Spleen (tissue), 11 donors: ENCODE measurements at regions not wholly inside any gene's neighbourhood (a gene's known extent, or its start where the extent isn't known, plus 50 kb on each side); places are given as distances from the start of the nearest gene placed in this dataset.

Source experiments
- DNase-seq: peaks from one replicate; pipeline ENCODE4 v3.0.0-alpha.2; 2020
- H3K27ac ChIP-seq, 8 donors: fragments of 200-600 bp; sonication (generic) in 7 of 8; 1 replicate in 4 of 8; 2 replicates in 4 of 8; pipeline versions ENCODE4 v1.5.0 to v1.8.0; 2016 to 2021; ENCODE audit warnings: inconsistent platforms in 4 of 8, mild to moderate bottlenecking in 4 of 8, moderate library complexity in 1 of 8
- H3K27me3 ChIP-seq, 7 donors: fragments of 200-600 bp; sonication (generic) in 6 of 7; replicated peaks in 1 of 7; 1 replicate in 4 of 7; 2 replicates in 3 of 7; pipeline versions ENCODE4 v1.5.0 to v1.8.0; 2016 to 2021; ENCODE audit warnings: inconsistent platforms in 3 of 7, mild to moderate bottlenecking in 1 of 7
- H3K36me3 ChIP-seq, 6 donors: fragments of 200-600 bp; sonication (generic) in 5 of 6; 1 replicate in 4 of 6; 2 replicates in 2 of 6; pipeline versions ENCODE4 v1.5.0 to v1.8.0; 2016 to 2021; ENCODE audit warnings: inconsistent platforms in 2 of 6
- H3K4me1 ChIP-seq, 6 donors: fragments of 200-600 bp; sonication (generic) in 5 of 6; 1 replicate in 3 of 6; 2 replicates in 3 of 6; pipeline versions ENCODE4 v1.5.0 to v1.8.0; 2016 to 2021; ENCODE audit warnings: inconsistent platforms in 3 of 6
- H3K4me3 ChIP-seq, 8 donors: fragments of 200-600 bp; sonication (generic) in 7 of 8; 1 replicate in 4 of 8; 2 replicates in 4 of 8; pipeline versions ENCODE4 v1.5.0 to v1.8.0; 2016 to 2021; ENCODE audit warnings: inconsistent platforms in 4 of 8, mild to moderate bottlenecking in 4 of 8, moderate library complexity in 2 of 8
- H3K9me3 ChIP-seq, 8 donors: fragments of 200-600 bp; sonication (generic) in 7 of 8; 1 replicate in 4 of 8; 2 replicates in 4 of 8; pipeline versions ENCODE4 v1.5.0 to v1.8.0; 2016 to 2021; ENCODE audit warnings: inconsistent platforms in 4 of 8
- POLR2A ChIP-seq, 3 donors: fragments of 450-650 bp; IDR thresholded peaks; one replicate each; pipeline ENCODE4 v1.5.1; 2017; ENCODE audit warnings: antibody characterized with exemption in 3 of 3, mild to moderate bottlenecking in 1 of 3
- POLR2AphosphoS5 ChIP-seq, 3 donors: sonication (generic); formaldehyde crosslinking; IDR thresholded peaks; one replicate each; pipeline ENCODE4 v1.5.1; 2017; ENCODE audit warnings: antibody characterized with exemption in 3 of 3
- WGBS, 5 donors: extraction: QIAGEN DNeasy Blood & Tissue Kit in 3 of 5; methylation state at CpG; one replicate each; pipeline versions ENCODE4 v1.1.5 to v1.1.7; 2013 to 2018; 5-methylcytosine and 5-hydroxymethylcytosine counted together
- intact Hi-C: fragments of 100-400 bp; cut with DNase I; formaldehyde crosslinking; loops from one replicate; pipeline ENCODE4 v1.15.0; 2023; ENCODE audit warnings: low total_unique reads
- TF ChIP-seq, protein P1 (sequence below), 11 experiments: fragments of 200-600 bp in 7 of 11; fragments of 450-650 bp in 4 of 11; sonication (generic) in 4 of 11; IDR thresholded peaks in 8 of 11; conservative IDR thresholded peaks in 3 of 11; 1 replicate in 7 of 11; 2 replicates in 4 of 11; pipeline versions ENCODE4 v1.4.0 to v1.8.0; 2016 to 2021; ENCODE audit warnings: antibody characterized with exemption in 11 of 11, inconsistent platforms in 4 of 11, mild to moderate bottlenecking in 1 of 11
- donor health status: healthy with polysubstance abuse.
- donor health status: DM: no; HTN: no; CAD: no; lungs with moderate emphysema.
- donor health status: DM: no; HTN: no; CAD: no.
- donor health status: Bipolar disorder and iron deficiency.
- donor health status: healthy.
- donor health status: DM: no; HTN: no; CAD: no.
- donor health status: DM: yes; HTN: yes; CAD: no.

DNA sequence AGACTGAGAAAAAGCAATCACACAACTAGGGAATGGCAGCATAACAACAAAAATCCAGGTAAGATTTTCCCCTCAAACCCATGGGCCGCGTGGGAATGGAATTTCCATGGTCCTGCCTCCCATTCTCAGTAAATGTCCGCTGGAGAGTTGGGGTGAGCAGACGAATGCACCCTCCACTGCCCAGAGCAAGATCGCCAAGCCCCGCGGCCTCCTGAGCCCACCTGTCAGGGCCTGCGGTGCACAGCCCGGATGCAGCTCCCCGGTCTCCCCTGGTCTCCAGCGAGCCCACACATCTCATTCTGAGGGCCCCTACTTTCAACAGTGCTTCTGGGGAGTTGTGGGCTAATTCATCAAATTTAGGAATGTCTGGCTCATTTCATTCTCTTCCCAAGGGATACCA lies 327.4 kb upstream of the HS6ST1 start:
- Histone ChIP-seq H3K27ac (no peak overlapping the region), H3K36me3 (no peaks in the 10 kb centered on the region), H3K9me3 (no peaks in the 10 kb centered on the region), H3K27me3 (no peaks in the 10 kb centered on the region), H3K4me3 (no peak overlapping the region), H3K4me1 (peaks cover 0 to 9% (median 7%) of the 10 kb centered on the region in 6 donors)
- peak; percentile 54 for DNase-seq
- TF ChIP-seq, protein P1, sequence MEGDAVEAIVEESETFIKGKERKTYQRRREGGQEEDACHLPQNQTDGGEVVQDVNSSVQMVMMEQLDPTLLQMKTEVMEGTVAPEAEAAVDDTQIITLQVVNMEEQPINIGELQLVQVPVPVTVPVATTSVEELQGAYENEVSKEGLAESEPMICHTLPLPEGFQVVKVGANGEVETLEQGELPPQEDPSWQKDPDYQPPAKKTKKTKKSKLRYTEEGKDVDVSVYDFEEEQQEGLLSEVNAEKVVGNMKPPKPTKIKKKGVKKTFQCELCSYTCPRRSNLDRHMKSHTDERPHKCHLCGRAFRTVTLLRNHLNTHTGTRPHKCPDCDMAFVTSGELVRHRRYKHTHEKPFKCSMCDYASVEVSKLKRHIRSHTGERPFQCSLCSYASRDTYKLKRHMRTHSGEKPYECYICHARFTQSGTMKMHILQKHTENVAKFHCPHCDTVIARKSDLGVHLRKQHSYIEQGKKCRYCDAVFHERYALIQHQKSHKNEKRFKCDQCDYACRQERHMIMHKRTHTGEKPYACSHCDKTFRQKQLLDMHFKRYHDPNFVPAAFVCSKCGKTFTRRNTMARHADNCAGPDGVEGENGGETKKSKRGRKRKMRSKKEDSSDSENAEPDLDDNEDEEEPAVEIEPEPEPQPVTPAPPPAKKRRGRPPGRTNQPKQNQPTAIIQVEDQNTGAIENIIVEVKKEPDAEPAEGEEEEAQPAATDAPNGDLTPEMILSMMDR (IDR thresholded peaks at IDR 0.05 in 8 of 11, conservative IDR thresholded peaks at IDR 0.05 in 3 of 11): no peak
- TF ChIP-seq POLR2AphosphoS5 (IDR thresholded peaks at IDR 0.05) (no peak), POLR2A (IDR thresholded peaks at IDR 0.05) (no peak)
- intact Hi-C loops: no loop called here
- WGBS, 5 donors: 93 to 97% (median 96%) methylated on average over 7 to 11 of the region's 11 CpGs

DNA sequence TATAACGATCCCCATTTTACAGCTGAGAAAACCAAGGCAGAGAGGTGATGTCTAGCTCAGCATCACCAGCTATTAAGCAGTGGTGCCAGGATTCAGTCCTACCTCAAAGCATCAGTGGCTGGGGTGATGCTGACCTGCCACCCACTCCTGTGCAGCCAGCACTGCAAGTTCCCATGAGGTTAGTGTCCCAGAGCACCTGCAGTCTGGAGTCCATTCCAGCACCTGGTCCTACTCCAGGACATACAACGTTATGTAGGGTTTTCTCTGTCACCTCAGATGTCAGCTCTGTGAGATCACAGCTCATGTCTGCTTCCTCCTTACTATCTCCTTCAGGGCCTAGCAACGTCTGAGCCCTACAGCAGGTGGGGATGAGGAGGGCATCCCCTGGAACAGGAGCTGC lies 328.0 kb upstream of the HS6ST1 start:
- H3K9me3 ChIP-seq: no peaks in the 10 kb centered on the region
- H3K4me3 ChIP-seq: no peak overlapping the region
- H3K27ac ChIP-seq: no peak overlapping the region
- no peaks in the 10 kb centered on the region for H3K27me3 ChIP-seq
- intact Hi-C loops: no loop called here
- DNase-seq: peak; percentile 41
- no peak for TF ChIP-seq POLR2AphosphoS5 (IDR thresholded peaks at IDR 0.05)
- TF ChIP-seq POLR2A (IDR thresholded peaks at IDR 0.05): no peak
- TF ChIP-seq, protein P1 (IDR thresholded peaks at IDR 0.05 in 8 of 11, conservative IDR thresholded peaks at IDR 0.05 in 3 of 11): no peak
- WGBS, 5 donors: 47 to 83% (median 75%) methylated on average over 3 of the region's 3 CpGs
- peaks cover 0 to 9% (median 7%) of the 10 kb centered on the region in 6 donors for H3K4me1 ChIP-seq
- no peaks in the 10 kb centered on the region for H3K36me3 ChIP-seq

DNA sequence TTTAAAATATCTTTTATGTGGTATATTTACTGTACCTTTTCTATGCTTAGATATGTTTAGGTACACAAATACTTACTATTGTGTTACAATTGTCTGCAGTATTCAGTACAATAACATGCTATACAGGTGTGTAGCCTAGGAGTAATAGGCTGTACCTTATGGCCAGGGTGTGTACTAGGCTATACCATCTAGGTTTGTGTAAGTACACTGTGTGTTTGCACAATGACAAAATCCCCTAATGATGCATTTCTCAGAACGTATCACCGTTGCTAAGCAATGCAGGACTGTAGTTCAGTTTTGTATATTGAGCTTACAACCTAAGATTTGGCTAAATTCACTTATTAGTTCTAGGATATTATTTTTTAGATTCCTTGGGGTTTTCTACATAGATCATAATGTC lies 332.3 kb upstream of the HS6ST1 start:
- H3K36me3 ChIP-seq: no peaks in the 10 kb centered on the region
- no peaks in the 10 kb centered on the region for H3K9me3 ChIP-seq
- intact Hi-C loops: no loop called here
- 56 to 83% (median 73%) methylated on average over 2 of the region's 2 CpGs for WGBS, 5 donors
- TF ChIP-seq POLR2A (IDR thresholded peaks at IDR 0.05) (no peak), POLR2AphosphoS5 (IDR thresholded peaks at IDR 0.05) (no peak)
- TF ChIP-seq, protein P1 (IDR thresholded peaks at IDR 0.05 in 8 of 11, conservative IDR thresholded peaks at IDR 0.05 in 3 of 11): no peak
- H3K4me1 ChIP-seq: peaks cover 0 to 21% (median 10%) of the 10 kb centered on the region in 6 donors
- no peak for DNase-seq
- H3K4me3 ChIP-seq: no peak overlapping the region
- no peak overlapping the region for H3K27ac ChIP-seq
- no peaks in the 10 kb centered on the region for H3K27me3 ChIP-seq

DNA sequence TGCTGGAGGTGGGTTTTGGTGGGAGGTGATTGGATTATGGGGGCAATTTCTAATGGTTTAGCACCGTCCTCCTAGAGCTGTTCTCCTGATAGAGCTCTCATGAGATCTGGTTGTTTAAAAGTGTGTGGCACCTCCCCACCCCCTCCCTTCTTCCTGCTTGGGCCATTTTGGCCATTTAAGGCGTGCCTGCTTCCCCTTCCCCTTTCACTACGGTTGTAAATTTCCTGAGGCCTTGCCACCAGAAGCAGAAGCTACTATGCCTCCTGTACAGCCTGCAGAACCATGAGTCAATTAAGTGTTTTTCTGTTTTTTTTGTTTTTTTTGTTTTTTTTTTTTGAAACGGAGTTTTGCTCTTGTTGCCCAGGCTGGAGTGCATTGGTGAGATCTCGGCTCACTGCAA lies 335.7 kb upstream of the HS6ST1 start:
- 15 to 29% (median 25%) methylated on average over 5 of the region's 5 CpGs for WGBS, 5 donors
- DNase-seq: peak; percentile 80
- Histone ChIP-seq H3K27me3 (no peaks in the 10 kb centered on the region), H3K4me1 (peaks cover 0 to 21% (median 10%) of the 10 kb centered on the region in 6 donors), H3K9me3 (peaks cover 0 to 8% (median 0%) of the 10 kb centered on the region in 8 donors), H3K27ac (peak overlapping the region in 6 of 8 donors; percentile 35 to 80 (median 70)), H3K36me3 (no peaks in the 10 kb centered on the region), H3K4me3 (peak overlapping the region in 1 of 8 donors; percentile 8)
- intact Hi-C loops: no loop called here
- TF ChIP-seq POLR2A (IDR thresholded peaks at IDR 0.05) (no peak), POLR2AphosphoS5 (IDR thresholded peaks at IDR 0.05) (peak in 1 of 3 donors; percentile 50)
- TF ChIP-seq, protein P1 (IDR thresholded peaks at IDR 0.05 in 8 of 11, conservative IDR thresholded peaks at IDR 0.05 in 3 of 11): no peak
